ENCODE measurements at regions not wholly inside any gene's neighbourhood (a gene's known extent, or its start where the extent isn't known, plus 50 kb on each side); places are given as distances from the start of the nearest gene placed in this dataset.

GRCh38 chr16:73793260-73793659 is 503.4 kb upstream of the PSMD7 start:
- DNase-seq (ENCODE audit: extremely low spot score) = no peak
- TF ChIP-seq EP300 (IDR thresholded peaks at IDR 0.05) (no peak), POLR2A (IDR thresholded peaks at IDR 0.05; ENCODE audit: low read depth) (no peak), POLR2AphosphoS5 (IDR thresholded peaks at IDR 0.05) (no peak)
- TF ChIP-seq, protein P1, sequence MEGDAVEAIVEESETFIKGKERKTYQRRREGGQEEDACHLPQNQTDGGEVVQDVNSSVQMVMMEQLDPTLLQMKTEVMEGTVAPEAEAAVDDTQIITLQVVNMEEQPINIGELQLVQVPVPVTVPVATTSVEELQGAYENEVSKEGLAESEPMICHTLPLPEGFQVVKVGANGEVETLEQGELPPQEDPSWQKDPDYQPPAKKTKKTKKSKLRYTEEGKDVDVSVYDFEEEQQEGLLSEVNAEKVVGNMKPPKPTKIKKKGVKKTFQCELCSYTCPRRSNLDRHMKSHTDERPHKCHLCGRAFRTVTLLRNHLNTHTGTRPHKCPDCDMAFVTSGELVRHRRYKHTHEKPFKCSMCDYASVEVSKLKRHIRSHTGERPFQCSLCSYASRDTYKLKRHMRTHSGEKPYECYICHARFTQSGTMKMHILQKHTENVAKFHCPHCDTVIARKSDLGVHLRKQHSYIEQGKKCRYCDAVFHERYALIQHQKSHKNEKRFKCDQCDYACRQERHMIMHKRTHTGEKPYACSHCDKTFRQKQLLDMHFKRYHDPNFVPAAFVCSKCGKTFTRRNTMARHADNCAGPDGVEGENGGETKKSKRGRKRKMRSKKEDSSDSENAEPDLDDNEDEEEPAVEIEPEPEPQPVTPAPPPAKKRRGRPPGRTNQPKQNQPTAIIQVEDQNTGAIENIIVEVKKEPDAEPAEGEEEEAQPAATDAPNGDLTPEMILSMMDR (IDR thresholded peaks at IDR 0.05) = no peak
- no peaks in the 10 kb centered on the region for H3K27me3 ChIP-seq
- no peak overlapping the region for H3K4me3 ChIP-seq
- H3K36me3 ChIP-seq = no peaks in the 10 kb centered on the region
- H3K27ac ChIP-seq (replicated peaks in 1 of 4) = no peak overlapping the region
- H3K4me1 ChIP-seq = peaks cover 2 to 38% (median 36%) of the 10 kb centered on the region in 4 donors
- intact Hi-C loops (cut with DNase I) = no loop called here
- H3K9me3 ChIP-seq = no peaks in the 10 kb centered on the region
- WGBS = 63% methylated on average over 4 of the region's 4 CpGs

GRCh38 chr16:73792199-73793020 is 504.2 kb upstream of the PSMD7 start:
- Histone ChIP-seq H3K27ac (replicated peaks in 1 of 4) (no peak overlapping the region), H3K4me1 (peaks cover 2 to 38% (median 36%) of the 10 kb centered on the region in 4 donors), H3K36me3 (no peaks in the 10 kb centered on the region), H3K27me3 (no peaks in the 10 kb centered on the region), H3K9me3 (no peaks in the 10 kb centered on the region), H3K4me3 (no peak overlapping the region)
- no peak for DNase-seq (ENCODE audit: extremely low spot score)
- intact Hi-C loops (cut with DNase I) = no loop called here
- TF ChIP-seq, protein P1 (IDR thresholded peaks at IDR 0.05) = no peak
- TF ChIP-seq EP300 (IDR thresholded peaks at IDR 0.05) (no peak), POLR2AphosphoS5 (IDR thresholded peaks at IDR 0.05) (no peak), POLR2A (IDR thresholded peaks at IDR 0.05; ENCODE audit: low read depth) (no peak)
- 54% methylated on average over 15 of the region's 15 CpGs for WGBS

GRCh38 chr16:73781297-73781696 is 515.3 kb upstream of the PSMD7 start:
- Histone ChIP-seq H3K27ac (replicated peaks in 1 of 4) (no peak overlapping the region), H3K36me3 (no peaks in the 10 kb centered on the region), H3K27me3 (no peaks in the 10 kb centered on the region), H3K9me3 (peaks cover 0 to 25% (median 6%) of the 10 kb centered on the region in 4 donors), H3K4me3 (no peak overlapping the region), H3K4me1 (no peaks in the 10 kb centered on the region)
- DNase-seq (ENCODE audit: extremely low spot score) = no peak
- TF ChIP-seq, protein P1 (IDR thresholded peaks at IDR 0.05) = no peak
- TF ChIP-seq POLR2A (IDR thresholded peaks at IDR 0.05; ENCODE audit: low read depth) (no peak), EP300 (IDR thresholded peaks at IDR 0.05) (no peak), POLR2AphosphoS5 (IDR thresholded peaks at IDR 0.05) (no peak)
- 78% methylated on average over 3 of the region's 3 CpGs for WGBS
- intact Hi-C loops (cut with DNase I) = no loop called here

DNA sequence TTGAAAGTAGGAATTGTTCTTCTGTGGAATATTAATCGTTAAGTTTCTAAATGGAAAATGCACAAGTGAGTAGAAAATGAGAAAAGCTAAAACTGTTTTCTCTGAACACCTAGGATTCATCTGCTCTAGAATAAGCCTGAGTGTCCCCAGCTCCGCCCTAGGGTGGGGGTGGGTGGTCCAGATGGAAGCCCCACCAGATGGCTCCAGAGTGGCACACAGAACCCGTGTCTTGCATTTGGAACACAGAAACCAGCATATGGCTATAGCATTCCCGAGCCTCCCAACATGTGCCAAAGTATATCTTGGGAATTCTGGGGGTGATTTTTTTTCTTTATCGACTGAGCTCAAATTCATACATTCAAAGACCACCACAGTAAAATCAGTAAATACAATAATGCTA is 517.7 kb upstream of the PSMD7 start:
- Histone ChIP-seq H3K27me3 (no peaks in the 10 kb centered on the region), H3K9me3 (peaks cover 0 to 12% (median 6%) of the 10 kb centered on the region in 4 donors), H3K27ac (replicated peaks in 1 of 4) (no peak overlapping the region), H3K4me3 (no peak overlapping the region), H3K36me3 (no peaks in the 10 kb centered on the region), H3K4me1 (no peaks in the 10 kb centered on the region)
- intact Hi-C loops (cut with DNase I) = no loop called here
- DNase-seq (ENCODE audit: extremely low spot score) = no peak
- 85% methylated on average over 5 of the region's 5 CpGs for WGBS
- TF ChIP-seq, protein P1 (IDR thresholded peaks at IDR 0.05) = no peak
- TF ChIP-seq POLR2A (IDR thresholded peaks at IDR 0.05; ENCODE audit: low read depth) = no peak
- TF ChIP-seq EP300 (IDR thresholded peaks at IDR 0.05) = no peak
- TF ChIP-seq POLR2AphosphoS5 (IDR thresholded peaks at IDR 0.05) = no peak
